ENCODE measurements at regions not wholly inside any gene's neighbourhood (a gene's known extent, or its start where the extent isn't known, plus 50 kb on each side); places are given as distances from the start of the nearest gene placed in this dataset.

GRCh38 chr22:22981670-22982571, 88.4 kb upstream of the GNAZ start:
- no peak for TF ChIP-seq CTCF (IDR thresholded peaks at IDR 0.05)
- TF ChIP-seq POLR2A (IDR thresholded peaks at IDR 0.05): no peak

Measured in body of pancreas (tissue), 4 donors.